Spleen (tissue), 11 donors: ENCODE measurements at regions not wholly inside any gene's neighbourhood (a gene's known extent, or its start where the extent isn't known, plus 50 kb on each side); places are given as distances from the start of the nearest gene placed in this dataset.
A peak's percentile ranks its signal among the peaks of the same experiment; 100 is the strongest.

Experiments
- DNase-seq: peaks from one replicate; pipeline ENCODE4 v3.0.0-alpha.2; 2020
- H3K27ac ChIP-seq, 8 donors: fragments of 200-600 bp; sonication (generic) in 7 of 8; 1 replicate in 4 of 8; 2 replicates in 4 of 8; pipeline versions ENCODE4 v1.5.0 to v1.8.0; 2016 to 2021; ENCODE audit warnings: inconsistent platforms in 4 of 8, mild to moderate bottlenecking in 4 of 8, moderate library complexity in 1 of 8
- H3K27me3 ChIP-seq, 7 donors: fragments of 200-600 bp; sonication (generic) in 6 of 7; replicated peaks in 1 of 7; 1 replicate in 4 of 7; 2 replicates in 3 of 7; pipeline versions ENCODE4 v1.5.0 to v1.8.0; 2016 to 2021; ENCODE audit warnings: inconsistent platforms in 3 of 7, mild to moderate bottlenecking in 1 of 7
- H3K36me3 ChIP-seq, 6 donors: fragments of 200-600 bp; sonication (generic) in 5 of 6; 1 replicate in 4 of 6; 2 replicates in 2 of 6; pipeline versions ENCODE4 v1.5.0 to v1.8.0; 2016 to 2021; ENCODE audit warnings: inconsistent platforms in 2 of 6
- H3K4me1 ChIP-seq, 6 donors: fragments of 200-600 bp; sonication (generic) in 5 of 6; 1 replicate in 3 of 6; 2 replicates in 3 of 6; pipeline versions ENCODE4 v1.5.0 to v1.8.0; 2016 to 2021; ENCODE audit warnings: inconsistent platforms in 3 of 6
- H3K4me3 ChIP-seq, 8 donors: fragments of 200-600 bp; sonication (generic) in 7 of 8; 1 replicate in 4 of 8; 2 replicates in 4 of 8; pipeline versions ENCODE4 v1.5.0 to v1.8.0; 2016 to 2021; ENCODE audit warnings: inconsistent platforms in 4 of 8, mild to moderate bottlenecking in 4 of 8, moderate library complexity in 2 of 8
- H3K9me3 ChIP-seq, 8 donors: fragments of 200-600 bp; sonication (generic) in 7 of 8; 1 replicate in 4 of 8; 2 replicates in 4 of 8; pipeline versions ENCODE4 v1.5.0 to v1.8.0; 2016 to 2021; ENCODE audit warnings: inconsistent platforms in 4 of 8
- POLR2A ChIP-seq, 3 donors: fragments of 450-650 bp; IDR thresholded peaks; one replicate each; pipeline ENCODE4 v1.5.1; 2017; ENCODE audit warnings: antibody characterized with exemption in 3 of 3, mild to moderate bottlenecking in 1 of 3
- POLR2AphosphoS5 ChIP-seq, 3 donors: sonication (generic); formaldehyde crosslinking; IDR thresholded peaks; one replicate each; pipeline ENCODE4 v1.5.1; 2017; ENCODE audit warnings: antibody characterized with exemption in 3 of 3
- WGBS, 5 donors: extraction: QIAGEN DNeasy Blood & Tissue Kit in 3 of 5; methylation state at CpG; one replicate each; pipeline versions ENCODE4 v1.1.5 to v1.1.7; 2013 to 2018; 5-methylcytosine and 5-hydroxymethylcytosine counted together
- intact Hi-C: fragments of 100-400 bp; cut with DNase I; formaldehyde crosslinking; loops from one replicate; pipeline ENCODE4 v1.15.0; 2023; ENCODE audit warnings: low total_unique reads
- TF ChIP-seq, protein P1 (sequence below), 11 experiments: fragments of 200-600 bp in 7 of 11; fragments of 450-650 bp in 4 of 11; sonication (generic) in 4 of 11; IDR thresholded peaks in 8 of 11; conservative IDR thresholded peaks in 3 of 11; 1 replicate in 7 of 11; 2 replicates in 4 of 11; pipeline versions ENCODE4 v1.4.0 to v1.8.0; 2016 to 2021; ENCODE audit warnings: antibody characterized with exemption in 11 of 11, inconsistent platforms in 4 of 11, mild to moderate bottlenecking in 1 of 11
- donor health status: healthy with polysubstance abuse.
- donor health status: DM: no; HTN: no; CAD: no; lungs with moderate emphysema.
- donor health status: DM: no; HTN: no; CAD: no.
- donor health status: Bipolar disorder and iron deficiency.
- donor health status: healthy.
- donor health status: DM: no; HTN: no; CAD: no.
- donor health status: DM: yes; HTN: yes; CAD: no.

DNA sequence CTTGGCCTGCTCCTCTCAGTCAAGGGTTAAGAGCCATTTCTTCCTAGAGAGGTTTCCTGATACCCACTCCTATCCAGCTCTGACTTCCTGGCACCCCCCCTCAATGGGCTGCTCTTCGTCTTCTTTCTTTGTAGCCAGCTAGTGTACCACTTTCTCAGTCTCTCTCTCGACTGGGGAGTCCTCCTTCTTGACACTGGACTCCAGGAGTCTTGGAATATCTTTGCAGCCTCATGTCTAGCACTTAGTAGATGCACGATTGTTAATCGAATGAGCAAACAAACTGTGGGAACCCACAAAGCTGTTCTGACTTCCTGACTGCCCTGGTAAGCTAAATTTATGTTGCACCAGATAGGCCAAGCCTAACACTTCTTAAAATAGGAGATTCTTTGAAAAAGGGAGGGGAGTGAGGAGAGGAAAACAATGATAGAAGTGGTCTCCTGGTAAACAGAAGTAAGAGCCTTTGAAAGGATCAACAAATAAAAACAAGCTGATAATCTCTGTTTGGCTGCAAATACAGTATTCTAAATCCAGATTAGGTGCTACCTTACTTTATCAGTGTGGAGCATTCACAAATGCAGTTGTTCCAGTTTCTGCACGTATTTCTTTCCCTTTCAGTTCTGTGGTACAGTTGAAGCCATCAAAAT is 160.1 kb upstream of the CITED2 start:
- DNase-seq = no peak
- WGBS, 5 donors = 8 to 23% (median 14%) methylated on average over 5 of the region's 5 CpGs
- no peak overlapping the region for H3K4me3 ChIP-seq
- no peaks in the 10 kb centered on the region for H3K36me3 ChIP-seq
- no peaks in the 10 kb centered on the region for H3K9me3 ChIP-seq
- H3K27me3 ChIP-seq = no peaks in the 10 kb centered on the region
- peak overlapping the region in 7 of 8 donors; percentile 35 to 74 (median 64) for H3K27ac ChIP-seq
- H3K4me1 ChIP-seq = peaks cover 6 to 44% (median 24%) of the 10 kb centered on the region in 6 donors
- no peak for TF ChIP-seq POLR2A (IDR thresholded peaks at IDR 0.05)
- intact Hi-C loops = no loop called here

DNA sequence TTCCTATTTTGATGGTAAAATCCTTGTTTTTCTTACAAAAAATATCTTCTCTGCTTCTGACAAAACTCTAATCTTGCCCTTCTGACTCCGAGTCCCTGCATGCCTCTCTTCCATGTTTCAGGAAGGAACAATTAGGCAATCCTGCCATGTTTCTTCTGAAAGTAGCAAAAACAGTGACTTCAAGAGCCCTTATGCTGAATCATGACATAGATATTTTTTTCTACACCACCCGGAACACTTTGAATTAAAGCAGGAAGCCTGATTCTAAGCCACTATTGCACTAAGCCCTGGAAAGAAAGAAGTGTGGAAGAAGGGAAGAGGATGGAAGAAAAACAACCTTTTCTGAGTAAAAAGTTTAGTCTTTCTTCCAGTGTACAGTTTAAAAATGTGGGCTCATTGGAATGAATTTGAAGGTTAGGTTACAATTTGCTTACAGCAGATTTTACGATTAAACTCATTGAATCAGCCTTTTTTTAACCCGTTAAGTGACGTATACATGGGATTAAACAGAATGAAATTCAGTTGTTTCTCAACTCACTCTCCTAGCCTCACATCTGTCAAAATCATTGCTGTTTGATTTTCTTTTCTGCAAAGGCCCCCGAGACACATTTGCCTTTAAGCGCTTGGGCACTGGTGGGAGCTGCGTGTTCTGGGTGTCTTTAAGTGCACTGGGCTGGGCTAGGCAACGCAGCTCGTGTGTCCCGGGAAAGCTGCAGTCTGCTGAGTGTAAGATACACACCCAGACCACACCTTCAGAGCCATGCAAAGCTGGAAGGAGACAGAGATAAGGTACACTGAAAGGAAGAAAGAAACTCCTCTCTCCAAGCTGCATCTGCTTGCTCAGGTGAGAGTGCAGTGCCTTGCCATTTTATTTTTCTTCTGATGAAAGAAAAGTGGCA is 159.4 kb upstream of the CITED2 start:
- intact Hi-C loops = no loop called here
- peak overlapping the region in 7 of 8 donors; percentile 35 to 74 (median 64) for H3K27ac ChIP-seq
- DNase-seq = no peak
- H3K4me1 ChIP-seq = peaks cover 6 to 43% (median 23%) of the 10 kb centered on the region in 6 donors
- 33 to 39% (median 39%) methylated on average over 11 of the region's 11 CpGs for WGBS, 5 donors
- H3K36me3 ChIP-seq = no peaks in the 10 kb centered on the region
- H3K27me3 ChIP-seq = no peaks in the 10 kb centered on the region
- TF ChIP-seq POLR2A (IDR thresholded peaks at IDR 0.05) = no peak
- TF ChIP-seq POLR2AphosphoS5 (IDR thresholded peaks at IDR 0.05) = peak in 1 of 3 donors; percentile 20
- TF ChIP-seq, protein P1, sequence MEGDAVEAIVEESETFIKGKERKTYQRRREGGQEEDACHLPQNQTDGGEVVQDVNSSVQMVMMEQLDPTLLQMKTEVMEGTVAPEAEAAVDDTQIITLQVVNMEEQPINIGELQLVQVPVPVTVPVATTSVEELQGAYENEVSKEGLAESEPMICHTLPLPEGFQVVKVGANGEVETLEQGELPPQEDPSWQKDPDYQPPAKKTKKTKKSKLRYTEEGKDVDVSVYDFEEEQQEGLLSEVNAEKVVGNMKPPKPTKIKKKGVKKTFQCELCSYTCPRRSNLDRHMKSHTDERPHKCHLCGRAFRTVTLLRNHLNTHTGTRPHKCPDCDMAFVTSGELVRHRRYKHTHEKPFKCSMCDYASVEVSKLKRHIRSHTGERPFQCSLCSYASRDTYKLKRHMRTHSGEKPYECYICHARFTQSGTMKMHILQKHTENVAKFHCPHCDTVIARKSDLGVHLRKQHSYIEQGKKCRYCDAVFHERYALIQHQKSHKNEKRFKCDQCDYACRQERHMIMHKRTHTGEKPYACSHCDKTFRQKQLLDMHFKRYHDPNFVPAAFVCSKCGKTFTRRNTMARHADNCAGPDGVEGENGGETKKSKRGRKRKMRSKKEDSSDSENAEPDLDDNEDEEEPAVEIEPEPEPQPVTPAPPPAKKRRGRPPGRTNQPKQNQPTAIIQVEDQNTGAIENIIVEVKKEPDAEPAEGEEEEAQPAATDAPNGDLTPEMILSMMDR (IDR thresholded peaks at IDR 0.05 in 8 of 11, conservative IDR thresholded peaks at IDR 0.05 in 3 of 11) = no peak
- H3K9me3 ChIP-seq = no peaks in the 10 kb centered on the region
- no peak overlapping the region for H3K4me3 ChIP-seq

DNA sequence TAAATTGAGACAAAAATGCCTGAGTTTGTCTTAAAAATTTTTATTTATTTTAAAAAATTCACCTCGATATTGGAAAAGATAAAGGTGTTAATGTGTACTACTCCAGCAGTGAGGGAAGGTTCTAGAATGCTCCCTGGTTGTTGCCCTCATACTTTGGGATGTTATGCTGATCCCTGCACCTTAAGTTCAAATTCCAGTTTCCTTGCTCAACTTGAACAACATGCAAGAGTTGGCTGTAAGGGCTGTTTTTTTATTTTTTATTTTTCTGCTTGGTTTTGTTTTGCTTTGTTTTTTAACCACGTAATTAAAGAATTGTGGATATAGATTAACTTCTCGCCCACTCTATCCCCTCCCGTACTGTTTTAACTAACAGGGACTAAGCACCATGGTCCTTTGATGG is 158.7 kb upstream of the CITED2 start:
- Histone ChIP-seq H3K4me1 (peaks cover 6 to 43% (median 23%) of the 10 kb centered on the region in 6 donors), H3K9me3 (no peaks in the 10 kb centered on the region), H3K36me3 (no peaks in the 10 kb centered on the region), H3K4me3 (no peak overlapping the region), H3K27ac (peak overlapping the region in 7 of 8 donors; percentile 20 to 74 (median 64)), H3K27me3 (no peaks in the 10 kb centered on the region)
- TF ChIP-seq, protein P1 (IDR thresholded peaks at IDR 0.05 in 8 of 11, conservative IDR thresholded peaks at IDR 0.05 in 3 of 11) = no peak
- TF ChIP-seq POLR2AphosphoS5 (IDR thresholded peaks at IDR 0.05) (no peak), POLR2A (IDR thresholded peaks at IDR 0.05) (no peak)
- 64 to 87% (median 76%) methylated on average over 4 of the region's 4 CpGs for WGBS, 5 donors
- intact Hi-C loops = no loop called here
- no peak for DNase-seq

DNA sequence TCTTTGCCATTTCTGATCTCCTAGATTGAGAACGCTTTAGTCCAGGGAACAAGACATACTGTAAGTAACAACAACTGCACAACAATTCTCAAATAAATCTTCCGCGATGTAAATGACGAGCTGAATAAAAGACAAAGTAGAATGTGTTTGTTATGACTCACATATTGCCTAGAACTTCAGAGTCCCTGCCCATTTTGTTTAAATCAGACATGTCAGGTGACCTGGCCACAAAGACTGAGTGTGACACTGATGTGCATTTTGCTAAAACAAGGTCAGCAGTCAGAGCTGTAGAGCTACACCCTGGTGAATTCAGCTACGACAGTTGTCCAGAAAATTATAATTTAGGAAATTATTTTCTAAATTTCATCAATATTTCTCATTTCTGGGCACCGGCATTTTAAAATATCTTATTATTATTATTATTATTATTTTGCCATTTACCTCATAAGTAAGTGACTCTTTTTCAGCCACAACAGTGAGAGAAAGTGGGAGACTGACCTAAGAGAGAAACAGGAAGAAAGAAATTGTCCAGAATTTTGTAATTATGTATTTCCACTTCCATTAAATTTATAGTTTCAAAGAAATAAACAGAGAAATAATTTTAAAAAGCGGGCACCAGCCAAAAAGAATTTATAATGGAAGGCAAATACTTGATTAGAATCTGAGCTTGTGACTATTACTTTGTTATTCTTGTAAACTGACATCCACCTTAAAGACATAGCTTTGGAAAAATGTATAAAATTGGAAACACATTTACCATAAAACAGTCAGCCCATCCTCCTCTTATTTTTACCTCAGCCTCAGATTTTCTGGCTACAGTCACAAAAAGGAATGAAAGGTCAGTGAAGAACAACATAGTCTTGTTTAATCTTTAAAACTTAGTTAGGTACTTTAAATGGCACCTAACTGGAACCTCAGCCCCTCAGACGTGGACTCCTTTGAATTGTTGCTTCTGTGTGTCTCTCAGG is 157.0 kb upstream of the CITED2 start:
- TF ChIP-seq, protein P1 (IDR thresholded peaks at IDR 0.05 in 8 of 11, conservative IDR thresholded peaks at IDR 0.05 in 3 of 11) = no peak
- DNase-seq = no peak
- Histone ChIP-seq H3K27ac (peak overlapping the region in 7 of 8 donors; percentile 10 to 65 (median 59)), H3K4me1 (peaks cover 6 to 43% (median 23%) of the 10 kb centered on the region in 6 donors), H3K36me3 (no peaks in the 10 kb centered on the region), H3K4me3 (no peak overlapping the region), H3K27me3 (no peaks in the 10 kb centered on the region), H3K9me3 (no peaks in the 10 kb centered on the region)
- intact Hi-C loops = no loop called here
- 78 to 88% (median 79%) methylated on average over 8 of the region's 8 CpGs for WGBS, 5 donors
